OCI-LY1 (cell line): ENCODE measurements at regions not wholly inside any gene's neighbourhood (a gene's known extent, or its start where the extent isn't known, plus 50 kb on each side); places are given as distances from the start of the nearest gene placed in this dataset.
"Not testable (repeated sequence)": the region's sequence is repeated elsewhere in the genome, so short reads cannot be mapped to it uniquely, and the experiment has no call there.

Source experiments
- H2AFZ ChIP-seq: fragments of 200-600 bp; sonication (generic), shearing (Covaris generic); 2 replicates; pipeline ENCODE4 v1.6.0; 2014; ENCODE audit warnings: antibody characterized with exemption, mild to moderate bottlenecking, low read length
- H3F3A ChIP-seq: fragments of 200-600 bp; sonication (generic), shearing (Covaris generic); 2 replicates; pipeline ENCODE4 v1.6.0; 2014; ENCODE audit warnings: mild to moderate bottlenecking, antibody characterized with exemption, low read length, moderate library complexity; ENCODE audit not compliant: insufficient read depth
- H3K27ac ChIP-seq: fragments of 200-600 bp; sonication (generic); 2 replicates; pipeline ENCODE4 v1.5.1; 2014; ENCODE audit warnings: low read length, mixed run types, mild to moderate bottlenecking, low read depth; ENCODE audit not compliant: poor library complexity, severe bottlenecking
- H3K27me3 ChIP-seq: fragments of 200-600 bp; sonication (generic); 2 replicates; pipeline ENCODE4 v1.6.0; 2014; ENCODE audit warnings: antibody characterized with exemption, mild to moderate bottlenecking, low read length, moderate library complexity; ENCODE audit not compliant: insufficient read depth
- H3K36me3 ChIP-seq: fragments of 200-600 bp; sonication (generic); 2 replicates; pipeline ENCODE4 v1.6.1; 2014; ENCODE audit warnings: mild to moderate bottlenecking, antibody characterized with exemption, low read length, moderate library complexity, mixed read lengths; ENCODE audit not compliant: insufficient read depth
- H3K4me1 ChIP-seq: fragments of 200-600 bp; sonication (generic); 2 replicates; pipeline ENCODE4 v1.5.1; 2014; ENCODE audit warnings: mild to moderate bottlenecking, low read length, moderate library complexity; ENCODE audit not compliant: insufficient read depth, severe bottlenecking
- H3K4me2 ChIP-seq: fragments of 200-600 bp; sonication (generic), shearing (Covaris generic); 2 replicates; pipeline ENCODE4 v1.6.1; 2014; ENCODE audit warnings: low read length
- H3K4me3 ChIP-seq: fragments of 200-600 bp; sonication (generic); 2 replicates; pipeline ENCODE4 v1.5.1; 2014; ENCODE audit warnings: low read length, low read depth, mild to moderate bottlenecking, mixed read lengths; ENCODE audit not compliant: poor library complexity, severe bottlenecking
- H3K79me2 ChIP-seq: fragments of 200-600 bp; shearing (Covaris generic); 2 replicates; pipeline ENCODE4 v1.6.1; 2016; ENCODE audit warnings: mixed run types, low read length, mixed read lengths; ENCODE audit not compliant: insufficient read depth
- H3K9ac ChIP-seq: fragments of 200-600 bp; sonication (generic), shearing (Covaris generic); 2 replicates; pipeline ENCODE4 v1.6.1; 2014; ENCODE audit warnings: mild to moderate bottlenecking, low read length, mixed read lengths
- H3K9me2 ChIP-seq: fragments of 200-600 bp; sonication (generic), shearing (Covaris generic); 2 replicates; pipeline ENCODE4 v1.6.1; 2014; ENCODE audit warnings: low read depth, mild to moderate bottlenecking, low read length, mixed read lengths
- H3K9me3 ChIP-seq: fragments of 200-600 bp; shearing (Covaris generic); 2 replicates; pipeline ENCODE4 v1.6.1; 2014; ENCODE audit warnings: low read length, mixed read lengths
- H4K20me1 ChIP-seq: fragments of 200-600 bp; sonication (generic), shearing (Covaris generic); 2 replicates; pipeline ENCODE4 v1.6.0; 2016; ENCODE audit warnings: mild to moderate bottlenecking, low read length; ENCODE audit not compliant: insufficient read depth
- EZH2 ChIP-seq: fragments of 200-600 bp; sonication (generic), shearing (Covaris generic); IDR thresholded peaks from 2 replicates; pipeline ENCODE4 v1.8.0; 2017; ENCODE audit warnings: borderline replicate concordance, mixed run types, mild to moderate bottlenecking, antibody characterized with exemption, low read length, moderate library complexity, mixed read lengths
- TF ChIP-seq, protein P1 (sequence below): fragments of 200-600 bp; sonication (generic), shearing (Covaris generic); IDR thresholded peaks from 2 replicates; pipeline ENCODE4 v1.5.1; 2017; ENCODE audit warnings: mild to moderate bottlenecking, antibody characterized with exemption, low read length, moderate library complexity, mixed read lengths

DNA sequence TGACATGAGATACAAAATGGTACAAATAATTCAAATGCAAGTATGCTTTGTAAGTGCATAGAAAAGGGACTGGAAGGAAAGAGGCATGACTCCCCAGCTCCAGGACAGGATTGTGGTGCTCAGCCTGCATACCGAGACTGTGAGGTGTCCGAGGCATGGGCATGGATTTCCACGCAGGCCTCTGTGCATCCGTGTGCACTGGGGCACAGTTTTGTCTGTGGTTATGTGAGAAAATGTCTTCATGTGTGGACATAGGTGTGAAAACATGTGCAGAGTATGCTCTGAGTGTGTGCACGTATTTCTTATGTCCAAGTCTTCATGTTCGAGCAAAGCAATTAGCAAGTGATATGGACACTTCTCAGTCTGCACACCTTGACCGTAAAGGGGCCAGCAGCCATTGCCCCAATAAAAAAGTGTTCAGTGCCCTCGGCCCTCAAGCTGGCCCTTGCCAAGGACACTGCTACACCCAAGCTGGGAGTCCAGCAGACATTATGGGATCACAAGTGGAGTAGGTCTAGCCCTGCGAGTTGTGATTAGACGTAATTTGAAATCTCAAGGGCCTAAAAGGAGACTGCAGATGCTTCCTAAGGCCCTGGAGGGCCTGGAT lies 120.7 kb downstream of the CYP26B1 start:
- H3K36me3 ChIP-seq = no peaks in the 10 kb centered on the region
- no peaks in the 10 kb centered on the region for H3K27me3 ChIP-seq
- H3K27ac ChIP-seq = no peak overlapping the region
- H3K4me1 ChIP-seq = no peaks in the 10 kb centered on the region
- no peaks in the 10 kb centered on the region for H4K20me1 ChIP-seq
- H2AFZ ChIP-seq = no peak overlapping the region
- no peak overlapping the region for H3K9ac ChIP-seq
- TF ChIP-seq, protein P1, sequence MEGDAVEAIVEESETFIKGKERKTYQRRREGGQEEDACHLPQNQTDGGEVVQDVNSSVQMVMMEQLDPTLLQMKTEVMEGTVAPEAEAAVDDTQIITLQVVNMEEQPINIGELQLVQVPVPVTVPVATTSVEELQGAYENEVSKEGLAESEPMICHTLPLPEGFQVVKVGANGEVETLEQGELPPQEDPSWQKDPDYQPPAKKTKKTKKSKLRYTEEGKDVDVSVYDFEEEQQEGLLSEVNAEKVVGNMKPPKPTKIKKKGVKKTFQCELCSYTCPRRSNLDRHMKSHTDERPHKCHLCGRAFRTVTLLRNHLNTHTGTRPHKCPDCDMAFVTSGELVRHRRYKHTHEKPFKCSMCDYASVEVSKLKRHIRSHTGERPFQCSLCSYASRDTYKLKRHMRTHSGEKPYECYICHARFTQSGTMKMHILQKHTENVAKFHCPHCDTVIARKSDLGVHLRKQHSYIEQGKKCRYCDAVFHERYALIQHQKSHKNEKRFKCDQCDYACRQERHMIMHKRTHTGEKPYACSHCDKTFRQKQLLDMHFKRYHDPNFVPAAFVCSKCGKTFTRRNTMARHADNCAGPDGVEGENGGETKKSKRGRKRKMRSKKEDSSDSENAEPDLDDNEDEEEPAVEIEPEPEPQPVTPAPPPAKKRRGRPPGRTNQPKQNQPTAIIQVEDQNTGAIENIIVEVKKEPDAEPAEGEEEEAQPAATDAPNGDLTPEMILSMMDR = no peak
- H3K4me3 ChIP-seq = no peak overlapping the region
- H3K79me2 ChIP-seq = no peaks in the 10 kb centered on the region
- H3K4me2 ChIP-seq = no peak overlapping the region
- no peaks in the 10 kb centered on the region for H3K9me3 ChIP-seq
- H3F3A ChIP-seq = no peaks in the 10 kb centered on the region
- no peaks in the 10 kb centered on the region for H3K9me2 ChIP-seq

DNA sequence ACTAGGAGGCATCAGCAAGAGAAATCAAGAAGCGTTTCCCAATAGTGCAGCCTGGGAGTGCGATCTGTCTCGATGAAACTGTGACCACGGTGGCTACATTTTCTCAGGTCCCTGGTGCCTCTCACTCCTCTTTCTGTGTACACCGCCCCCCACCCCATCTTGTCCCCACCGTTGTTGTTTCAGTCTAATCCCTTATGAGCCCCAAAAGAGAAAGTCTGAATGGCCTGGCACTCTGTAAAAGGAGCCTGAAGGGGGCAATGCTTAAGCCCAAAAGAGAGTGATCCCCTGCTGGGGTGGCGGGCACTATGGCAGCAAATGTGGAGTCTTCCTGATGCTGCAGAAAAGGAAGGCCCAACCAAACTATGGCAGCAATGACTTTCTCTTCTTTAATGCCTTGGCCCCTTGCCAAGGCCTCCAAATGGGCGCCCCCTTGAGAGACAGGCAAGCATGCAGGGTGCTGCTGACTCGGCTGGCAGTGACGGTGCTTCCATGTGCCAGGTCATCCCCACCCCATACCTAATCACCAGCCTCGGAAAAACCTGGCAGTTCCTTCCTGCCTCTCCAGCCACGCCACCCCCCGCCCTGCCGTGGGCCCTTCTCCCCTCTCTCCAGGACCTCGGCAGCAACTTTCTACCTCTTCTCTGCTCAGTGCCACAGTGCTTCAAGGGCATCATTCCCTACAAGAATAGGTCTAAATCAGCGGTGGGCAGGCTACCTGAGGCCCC lies 123.0 kb downstream of the CYP26B1 start:
- H4K20me1 ChIP-seq = no peaks in the 10 kb centered on the region
- no peaks in the 10 kb centered on the region for H3K9me3 ChIP-seq
- H3K27me3 ChIP-seq = no peaks in the 10 kb centered on the region
- no peak overlapping the region for H3K4me2 ChIP-seq
- H3K4me1 ChIP-seq = no peaks in the 10 kb centered on the region
- no peaks in the 10 kb centered on the region for H3K9me2 ChIP-seq
- TF ChIP-seq, protein P1 = no peak
- no peak for TF ChIP-seq EZH2
- H3K36me3 ChIP-seq = no peaks in the 10 kb centered on the region
- H3K4me3 ChIP-seq = no peak overlapping the region
- H3K79me2 ChIP-seq = no peaks in the 10 kb centered on the region
- no peak overlapping the region for H3K9ac ChIP-seq
- no peak overlapping the region for H3K27ac ChIP-seq
- no peaks in the 10 kb centered on the region for H3F3A ChIP-seq
- no peak overlapping the region for H2AFZ ChIP-seq

DNA sequence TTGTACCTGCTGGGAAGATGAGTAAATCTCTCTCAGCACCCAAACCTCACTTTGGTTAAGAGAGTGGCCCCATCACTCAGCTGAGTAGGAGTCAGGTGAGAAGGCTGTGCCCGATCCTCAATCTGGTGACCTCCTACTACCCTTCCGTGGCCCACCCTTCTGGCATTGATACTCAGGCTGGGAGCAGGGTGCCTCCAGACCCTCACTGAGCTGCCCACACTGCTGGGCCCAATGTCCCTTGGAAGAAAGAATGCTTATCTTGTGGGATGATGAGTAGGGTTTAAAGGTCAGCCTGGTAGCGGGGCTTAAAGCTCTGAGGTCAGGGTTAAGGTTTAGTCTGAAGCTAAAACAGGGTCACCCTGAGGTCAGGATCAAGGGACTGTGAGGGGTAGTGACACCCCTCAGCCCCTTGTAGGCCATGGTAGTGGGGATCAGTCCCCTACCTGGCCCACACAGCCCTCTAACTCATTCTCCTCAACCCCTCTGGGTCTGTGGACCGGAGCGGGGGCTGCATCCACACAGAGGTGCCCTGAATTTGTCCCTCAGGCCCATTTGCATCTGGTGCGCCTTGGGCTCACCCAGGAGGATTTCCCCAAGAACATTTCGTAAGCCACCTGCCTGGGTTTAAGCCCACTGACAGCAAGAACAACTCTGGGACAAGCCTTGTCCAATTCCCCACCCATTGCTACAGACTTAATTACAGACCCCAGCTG lies 123.8 kb downstream of the CYP26B1 start:
- Histone ChIP-seq H3K27ac (no peak overlapping the region), H3K4me1 (no peaks in the 10 kb centered on the region), H3F3A (no peaks in the 10 kb centered on the region), H3K9me3 (no peaks in the 10 kb centered on the region), H3K4me2 (no peak overlapping the region), H3K9me2 (no peaks in the 10 kb centered on the region), H4K20me1 (no peaks in the 10 kb centered on the region), H3K4me3 (no peak overlapping the region), H2AFZ (no peak overlapping the region), H3K79me2 (no peaks in the 10 kb centered on the region), H3K27me3 (no peaks in the 10 kb centered on the region), H3K36me3 (no peaks in the 10 kb centered on the region), H3K9ac (no peak overlapping the region)
- TF ChIP-seq EZH2 = no peak
- TF ChIP-seq, protein P1 = no peak

DNA sequence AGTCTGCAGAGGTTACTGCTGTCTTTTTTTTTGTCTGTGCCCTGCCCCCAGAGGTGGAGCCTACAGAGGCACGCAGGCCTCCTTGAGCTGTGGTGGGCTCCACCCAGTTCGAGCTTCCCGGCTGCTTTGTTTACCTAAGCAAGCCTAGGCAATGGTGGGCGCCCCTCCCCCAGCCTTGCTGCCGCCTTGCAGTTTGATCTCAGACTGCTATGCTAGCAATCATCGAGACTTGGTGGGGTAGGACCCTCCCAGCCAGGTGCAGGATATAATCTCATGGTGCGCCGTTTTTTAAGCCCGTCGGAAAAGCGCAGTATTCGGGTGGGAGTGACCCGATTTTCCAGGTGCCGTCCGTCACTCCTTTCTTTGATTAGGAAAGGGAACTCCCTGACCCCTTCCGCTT lies 126.3 kb downstream of the CYP26B1 start:
- H3K79me2 ChIP-seq, H3K27ac ChIP-seq, H3K9ac ChIP-seq, H3F3A ChIP-seq, H3K4me3 ChIP-seq, H3K9me2 ChIP-seq, H3K27me3 ChIP-seq, H4K20me1 ChIP-seq, H3K4me2 ChIP-seq, H2AFZ ChIP-seq, H3K4me1 ChIP-seq, H3K36me3 ChIP-seq, H3K9me3 ChIP-seq: not testable (repeated sequence)
